NCI-H1092 (cell line): ENCODE measurements at regions not wholly inside any gene's neighbourhood (a gene's known extent, or its start where the extent isn't known, plus 50 kb on each side); places are given as distances from the start of the nearest gene placed in this dataset.

ENCODE experiments used
- DNase-seq: peaks from one replicate; lab custom pipeline; 2025; lab: John Stamatoyannopoulos, UW

GRCh38 chr5:4941957-4942830, 197.9 kb upstream of the ADAMTS16 start:
- no peak for DNase-seq

- no peak for DNase-seq
Measured at GRCh38 chr5:4942831-4943178, 197.3 kb upstream of the ADAMTS16 start.

- DNase-seq: no peak
Measured at GRCh38 chr5:4945296-4945695, 194.8 kb upstream of the ADAMTS16 start.

- no peak for DNase-seq
Measured at GRCh38 chr5:4947106-4947505, 193.0 kb upstream of the ADAMTS16 start.

GRCh38 chr5:4947893-4948536, 192.1 kb upstream of the ADAMTS16 start:
- DNase-seq: no peak

- DNase-seq: no peak
Measured at GRCh38 chr5:4949108-4949507, 191.0 kb upstream of the ADAMTS16 start.

GRCh38 chr5:4953576-4953975, 186.6 kb upstream of the ADAMTS16 start:
- no peak for DNase-seq

- no peak for DNase-seq
Measured at GRCh38 chr5:4954048-4954447, 186.1 kb upstream of the ADAMTS16 start.

- DNase-seq: no peak
Measured at GRCh38 chr5:4963265-4963664, 176.9 kb upstream of the ADAMTS16 start.

GRCh38 chr5:4969351-4969750, 170.8 kb upstream of the ADAMTS16 start:
- DNase-seq: no peak

GRCh38 chr5:4970171-4970570, 170.0 kb upstream of the ADAMTS16 start:
- no peak for DNase-seq

GRCh38 chr5:4976902-4977301, 163.2 kb upstream of the ADAMTS16 start:
- DNase-seq: no peak

- no peak for DNase-seq
Measured at GRCh38 chr5:4977416-4978110, 162.6 kb upstream of the ADAMTS16 start.

GRCh38 chr5:4980201-4980600, 159.9 kb upstream of the ADAMTS16 start:
- no peak for DNase-seq

GRCh38 chr5:4981608-4982007, 158.5 kb upstream of the ADAMTS16 start:
- no peak for DNase-seq

- no peak for DNase-seq
Measured at GRCh38 chr5:4983701-4984100, 156.4 kb upstream of the ADAMTS16 start.

- no peak for DNase-seq
Measured at GRCh38 chr5:4984461-4984860, 155.7 kb upstream of the ADAMTS16 start.

- DNase-seq: no peak
Measured at GRCh38 chr5:4987431-4987830, 152.7 kb upstream of the ADAMTS16 start.

- no peak for DNase-seq
Measured at GRCh38 chr5:4989118-4989517, 151.0 kb upstream of the ADAMTS16 start.

GRCh38 chr5:4990017-4990416, 150.1 kb upstream of the ADAMTS16 start:
- no peak for DNase-seq

GRCh38 chr5:4990462-4990861, 149.7 kb upstream of the ADAMTS16 start:
- no peak for DNase-seq

GRCh38 chr5:4991925-4992324, 148.2 kb upstream of the ADAMTS16 start:
- DNase-seq: no peak

- DNase-seq: no peak
Measured at GRCh38 chr5:4995014-4995413, 145.1 kb upstream of the ADAMTS16 start.
